ENCODE measurements at regions not wholly inside any gene's neighbourhood (a gene's known extent, or its start where the extent isn't known, plus 50 kb on each side); places are given as distances from the start of the nearest gene placed in this dataset.
"Not testable (repeated sequence)": the region's sequence is repeated elsewhere in the genome, so short reads cannot be mapped to it uniquely, and the experiment has no call there.

DNA sequence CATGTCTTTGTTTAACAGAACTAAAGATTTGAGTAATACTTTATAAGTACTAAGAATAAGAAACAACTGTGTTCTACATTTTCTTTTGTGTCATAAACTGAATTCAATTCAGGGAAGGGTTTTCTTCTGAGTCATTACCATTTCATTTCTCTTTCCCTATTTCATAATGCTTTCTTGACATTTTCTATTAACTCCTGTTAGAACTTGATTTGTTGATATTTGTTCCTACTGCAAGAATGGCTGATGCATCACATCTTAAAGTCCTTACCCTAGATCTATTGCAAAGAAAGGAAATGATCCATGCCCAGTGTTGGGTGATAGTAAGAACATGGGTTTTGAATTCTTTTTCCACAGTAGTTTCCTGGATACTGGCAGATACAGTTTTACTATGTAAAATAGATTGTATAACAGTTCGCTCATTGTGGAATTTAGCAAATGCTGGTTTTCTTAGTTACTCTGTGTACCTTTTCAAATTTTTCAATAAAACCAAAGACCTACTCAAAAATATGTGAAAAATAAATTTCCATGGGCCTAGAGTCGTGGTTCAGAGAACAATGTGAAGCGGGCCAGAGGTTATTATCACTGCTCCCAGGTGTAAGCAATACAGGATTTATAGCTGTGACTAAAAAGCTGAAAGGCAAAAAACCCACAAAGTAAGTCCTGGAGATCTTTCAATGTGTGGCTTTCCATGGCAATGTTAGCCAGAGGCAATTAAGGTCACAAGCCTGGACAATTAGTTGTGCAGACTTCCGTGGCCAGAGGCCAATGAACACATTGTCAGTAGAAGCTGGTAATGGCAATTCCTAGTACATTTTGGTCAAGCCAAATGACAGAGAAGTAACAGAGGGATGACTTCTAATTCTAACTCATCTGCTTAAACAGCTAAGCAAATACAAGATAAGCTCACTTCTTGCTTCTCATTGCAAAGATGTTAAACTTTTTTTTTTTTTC lies 127.3 kb upstream of the FAT4 start:
- TF ChIP-seq, protein P1, sequence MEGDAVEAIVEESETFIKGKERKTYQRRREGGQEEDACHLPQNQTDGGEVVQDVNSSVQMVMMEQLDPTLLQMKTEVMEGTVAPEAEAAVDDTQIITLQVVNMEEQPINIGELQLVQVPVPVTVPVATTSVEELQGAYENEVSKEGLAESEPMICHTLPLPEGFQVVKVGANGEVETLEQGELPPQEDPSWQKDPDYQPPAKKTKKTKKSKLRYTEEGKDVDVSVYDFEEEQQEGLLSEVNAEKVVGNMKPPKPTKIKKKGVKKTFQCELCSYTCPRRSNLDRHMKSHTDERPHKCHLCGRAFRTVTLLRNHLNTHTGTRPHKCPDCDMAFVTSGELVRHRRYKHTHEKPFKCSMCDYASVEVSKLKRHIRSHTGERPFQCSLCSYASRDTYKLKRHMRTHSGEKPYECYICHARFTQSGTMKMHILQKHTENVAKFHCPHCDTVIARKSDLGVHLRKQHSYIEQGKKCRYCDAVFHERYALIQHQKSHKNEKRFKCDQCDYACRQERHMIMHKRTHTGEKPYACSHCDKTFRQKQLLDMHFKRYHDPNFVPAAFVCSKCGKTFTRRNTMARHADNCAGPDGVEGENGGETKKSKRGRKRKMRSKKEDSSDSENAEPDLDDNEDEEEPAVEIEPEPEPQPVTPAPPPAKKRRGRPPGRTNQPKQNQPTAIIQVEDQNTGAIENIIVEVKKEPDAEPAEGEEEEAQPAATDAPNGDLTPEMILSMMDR (conservative IDR thresholded peaks at IDR 0.05; ENCODE audit: low read depth) = no peak
- H3K27ac ChIP-seq = peak overlapping the region; percentile 94
- ChIA-PET CTCF (interaction anchor here (0.6 to 0.7 kb wide), 5 partner anchors 27 to 1412 kb away, joined by 3 to 8 read pairs (median 3); no protein-coding TSS in a partner anchor), POLR2A (ENCODE audit: low non-redundant PET) (no interaction called here)
- peak; percentile 85 for DNase-seq (ENCODE audit: low spot score)

DNA sequence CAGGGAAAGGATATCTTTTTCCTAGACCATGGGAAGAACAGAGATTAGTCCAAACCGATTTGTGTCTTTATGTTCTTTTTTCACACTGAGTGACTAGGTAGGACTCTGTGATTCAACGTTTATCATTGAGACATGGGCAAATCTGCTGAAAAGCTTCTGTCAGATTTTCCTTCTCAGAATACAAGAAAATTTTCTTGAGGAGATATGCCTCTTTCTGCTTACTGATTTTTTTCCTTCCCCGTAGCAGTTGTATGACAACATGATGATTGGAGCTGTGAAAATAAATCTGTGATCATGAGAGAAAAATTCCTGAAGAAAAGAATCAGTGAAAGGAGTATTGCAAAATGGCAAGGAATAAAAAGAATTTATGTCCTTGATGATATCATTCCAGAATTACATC lies 130.6 kb upstream of the FAT4 start:
- DNase-seq (ENCODE audit: low spot score) = no peak
- TF ChIP-seq, protein P1 (conservative IDR thresholded peaks at IDR 0.05; ENCODE audit: low read depth) = no peak
- POLR2A ChIA-PET (ENCODE audit: low non-redundant PET) = no interaction called here
- no peak overlapping the region for H3K27ac ChIP-seq
- CTCF ChIA-PET = no interaction called here

DNA sequence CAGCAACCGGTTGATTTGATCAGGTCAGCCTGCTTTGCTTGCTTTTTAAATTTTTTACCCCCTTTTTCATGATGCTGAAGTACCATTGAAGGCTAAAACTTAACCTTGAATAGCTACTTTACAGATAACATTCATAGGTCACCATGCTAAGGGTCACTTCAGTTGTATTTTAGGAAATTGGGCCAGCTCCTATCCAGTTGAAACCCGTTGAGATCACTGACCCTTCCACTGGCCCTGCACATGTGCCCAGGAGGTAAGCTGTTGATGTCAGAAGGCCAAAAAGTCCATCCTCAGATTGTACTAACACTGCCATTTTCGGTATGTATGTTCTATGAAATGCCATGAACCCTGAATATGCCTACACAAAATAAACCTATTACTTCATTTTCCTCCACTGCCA lies 133.0 kb upstream of the FAT4 start:
- TF ChIP-seq, protein P1 (conservative IDR thresholded peaks at IDR 0.05; ENCODE audit: low read depth) = no peak
- no peak overlapping the region for H3K27ac ChIP-seq
- no peak for DNase-seq (ENCODE audit: low spot score)
- ChIA-PET POLR2A (ENCODE audit: low non-redundant PET) (no interaction called here), CTCF (no interaction called here)

DNA sequence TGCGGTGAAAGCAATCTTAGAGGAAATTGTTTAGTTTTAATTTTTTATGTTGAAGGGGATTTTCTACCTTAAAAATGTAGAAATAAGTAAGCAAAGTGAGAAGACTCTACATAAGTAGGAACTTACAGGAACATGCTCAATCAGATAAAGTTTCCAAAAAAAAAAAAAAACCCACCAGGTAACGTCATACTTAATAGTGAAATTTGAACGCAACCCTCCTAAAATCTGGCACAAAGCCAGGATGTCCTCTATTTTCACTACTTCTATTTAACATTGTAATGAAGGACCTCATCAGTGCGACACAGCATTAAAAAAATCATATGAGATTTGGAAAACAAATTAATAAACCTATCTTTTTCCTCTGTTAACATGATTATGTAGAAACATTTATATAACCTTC lies 135.0 kb upstream of the FAT4 start:
- ChIA-PET POLR2A (ENCODE audit: low non-redundant PET) (no interaction called here), CTCF (interaction anchor here (0.7 kb wide), 1 partner anchor 15 kb away, joined by 3 read pairs; no protein-coding TSS in a partner anchor)
- no peak overlapping the region for H3K27ac ChIP-seq
- DNase-seq (ENCODE audit: low spot score) = no peak
- TF ChIP-seq, protein P1 (conservative IDR thresholded peaks at IDR 0.05; ENCODE audit: low read depth) = no peak

DNA sequence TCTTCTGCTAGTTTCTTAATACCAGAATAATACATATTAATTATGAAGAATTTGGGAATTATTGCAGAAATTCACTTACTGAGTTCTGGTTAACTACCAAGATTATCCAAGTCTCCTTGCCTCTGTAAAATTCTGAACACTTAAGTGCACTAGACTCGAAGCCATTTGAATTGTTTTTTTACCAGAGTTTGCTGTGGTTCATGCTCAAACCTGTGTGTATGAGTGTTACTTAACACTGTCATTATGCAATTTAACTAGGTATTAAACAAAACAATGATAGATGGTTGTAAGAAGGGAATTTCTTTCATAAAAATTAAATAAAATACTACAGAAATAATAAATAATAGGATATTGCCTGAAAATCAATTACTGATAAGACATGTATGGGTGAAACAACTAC lies 145.6 kb upstream of the FAT4 start:
- POLR2A ChIA-PET (ENCODE audit: low non-redundant PET) = no interaction called here
- DNase-seq (ENCODE audit: low spot score) = no peak
- CTCF ChIA-PET = interaction anchor here (0.7 kb wide), 1 partner anchor 237 kb away, joined by 7 read pairs; no protein-coding TSS in a partner anchor

DNA sequence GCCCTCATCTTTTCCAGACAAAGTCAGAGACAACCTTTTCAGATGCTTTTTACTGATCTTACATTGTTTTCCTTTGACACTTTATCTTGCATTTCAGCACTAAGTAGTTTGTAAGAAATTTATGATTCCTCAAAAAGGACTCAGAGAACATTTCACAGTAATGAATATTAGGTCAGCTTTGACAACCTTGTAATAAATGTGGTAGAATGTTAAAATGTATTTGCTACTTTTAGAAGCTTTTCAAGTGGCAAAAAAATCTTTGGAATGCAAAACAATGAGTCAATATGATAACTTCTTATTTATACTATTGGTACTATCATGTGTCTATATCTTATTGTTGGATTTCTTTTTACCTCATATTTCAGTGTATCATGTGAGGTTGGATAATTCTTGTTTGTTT lies 146.2 kb upstream of the FAT4 start:
- H3K27ac ChIP-seq = no peak overlapping the region
- DNase-seq (ENCODE audit: low spot score) = no peak
- ChIA-PET POLR2A (ENCODE audit: low non-redundant PET) (no interaction called here), CTCF (interaction anchor here (0.7 kb wide), 1 partner anchor 236 kb away, joined by 7 read pairs; no protein-coding TSS in a partner anchor)
- TF ChIP-seq, protein P1 (conservative IDR thresholded peaks at IDR 0.05; ENCODE audit: low read depth) = no peak

More for the DNA sequence above, 145.6 kb upstream of the FAT4 start:
- no peak overlapping the region for H3K27ac ChIP-seq
- TF ChIP-seq, protein P1 (conservative IDR thresholded peaks at IDR 0.05; ENCODE audit: low read depth) = no peak

DNA sequence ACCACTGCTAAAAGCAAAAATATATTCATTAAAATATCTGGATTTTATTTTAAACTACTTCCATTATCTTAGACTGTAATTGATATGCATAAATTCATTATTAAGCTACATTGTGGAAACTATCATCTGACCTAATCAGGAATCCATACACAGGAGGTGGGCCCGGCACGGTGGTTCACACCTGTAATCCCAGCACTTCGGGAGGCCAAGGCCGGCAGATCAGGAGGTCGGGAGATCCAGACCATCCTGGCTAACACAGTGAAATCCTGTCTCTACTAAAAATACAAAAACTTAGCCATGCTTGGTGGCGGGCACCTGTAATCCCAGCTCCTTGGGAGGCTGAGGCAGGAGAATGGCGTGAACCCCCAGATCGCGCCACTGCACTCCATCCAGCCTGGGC lies 148.7 kb upstream of the FAT4 start:
- CTCF ChIA-PET = interaction anchor here (0.7 kb wide), 1 partner anchor 1602 kb away, joined by 3 read pairs; no protein-coding TSS in a partner anchor

More for the DNA sequence above, 148.7 kb upstream of the FAT4 start:
- POLR2A ChIA-PET (ENCODE audit: low non-redundant PET); H3K27ac ChIP-seq; DNase-seq (ENCODE audit: low spot score): not testable (repeated sequence)

All from RWPE1 (cell line).